K562 (cell line): ENCODE measurements at regions not wholly inside any gene's neighbourhood (a gene's known extent, or its start where the extent isn't known, plus 50 kb on each side); places are given as distances from the start of the nearest gene placed in this dataset.

Experiments used
- PTRF ChIP-seq: fragments of 450-650 bp; IDR thresholded peaks from 2 replicates; pipeline ENCODE4 v1.6.1; 2016; ENCODE audit warnings: mild to moderate bottlenecking, missing genetic modification characterization, missing compliant biosample characterization
- RBM14 ChIP-seq: fragments of 200-400 bp; formaldehyde crosslinking; IDR thresholded peaks from 2 replicates; pipeline ENCODE4 v1.6.1; 2018; ENCODE audit warnings: low read depth, mild to moderate bottlenecking, low read length, moderate library complexity, borderline replicate concordance; ENCODE audit not compliant: insufficient read depth
- SMARCA4 ChIP-seq: fragments of 450-650 bp; IDR thresholded peaks from 2 replicates; pipeline ENCODE4 v1.6.1; 2016
- TF ChIP-seq, protein P1 (sequence below): fragments of 200-800 bp; sonication (Bioruptor generic); IDR thresholded peaks from 2 replicates; pipeline ENCODE4 v1.6.1; 2016; ENCODE audit warnings: missing genetic modification characterization, missing compliant biosample characterization
- TF ChIP-seq, protein P2 (sequence below): fragments of 250-450 bp; sonication (Bioruptor Pico); IDR thresholded peaks from 2 replicates; pipeline ENCODE4 v1.4.0; 2020

DNA sequence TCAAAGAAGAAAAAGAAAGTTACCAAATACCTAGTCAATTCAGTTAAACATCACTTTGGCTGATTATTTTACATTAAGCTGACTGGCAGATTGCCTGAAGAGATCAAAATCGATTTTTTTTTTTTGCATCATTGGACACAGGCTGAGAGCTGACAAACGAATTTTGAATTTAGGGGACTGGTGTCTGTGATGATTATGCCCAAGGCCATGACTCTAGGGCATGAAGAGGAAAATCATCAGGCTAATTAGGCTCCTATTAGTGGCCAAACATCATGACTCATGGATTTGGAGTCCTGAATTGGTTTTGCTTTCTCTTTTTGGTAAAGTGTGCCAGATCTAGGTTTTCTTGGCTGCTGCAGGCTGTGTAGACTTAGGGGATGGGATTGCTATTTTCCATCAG is 829.3 kb upstream of the LCORL start (continued):
- TF ChIP-seq, protein P1, sequence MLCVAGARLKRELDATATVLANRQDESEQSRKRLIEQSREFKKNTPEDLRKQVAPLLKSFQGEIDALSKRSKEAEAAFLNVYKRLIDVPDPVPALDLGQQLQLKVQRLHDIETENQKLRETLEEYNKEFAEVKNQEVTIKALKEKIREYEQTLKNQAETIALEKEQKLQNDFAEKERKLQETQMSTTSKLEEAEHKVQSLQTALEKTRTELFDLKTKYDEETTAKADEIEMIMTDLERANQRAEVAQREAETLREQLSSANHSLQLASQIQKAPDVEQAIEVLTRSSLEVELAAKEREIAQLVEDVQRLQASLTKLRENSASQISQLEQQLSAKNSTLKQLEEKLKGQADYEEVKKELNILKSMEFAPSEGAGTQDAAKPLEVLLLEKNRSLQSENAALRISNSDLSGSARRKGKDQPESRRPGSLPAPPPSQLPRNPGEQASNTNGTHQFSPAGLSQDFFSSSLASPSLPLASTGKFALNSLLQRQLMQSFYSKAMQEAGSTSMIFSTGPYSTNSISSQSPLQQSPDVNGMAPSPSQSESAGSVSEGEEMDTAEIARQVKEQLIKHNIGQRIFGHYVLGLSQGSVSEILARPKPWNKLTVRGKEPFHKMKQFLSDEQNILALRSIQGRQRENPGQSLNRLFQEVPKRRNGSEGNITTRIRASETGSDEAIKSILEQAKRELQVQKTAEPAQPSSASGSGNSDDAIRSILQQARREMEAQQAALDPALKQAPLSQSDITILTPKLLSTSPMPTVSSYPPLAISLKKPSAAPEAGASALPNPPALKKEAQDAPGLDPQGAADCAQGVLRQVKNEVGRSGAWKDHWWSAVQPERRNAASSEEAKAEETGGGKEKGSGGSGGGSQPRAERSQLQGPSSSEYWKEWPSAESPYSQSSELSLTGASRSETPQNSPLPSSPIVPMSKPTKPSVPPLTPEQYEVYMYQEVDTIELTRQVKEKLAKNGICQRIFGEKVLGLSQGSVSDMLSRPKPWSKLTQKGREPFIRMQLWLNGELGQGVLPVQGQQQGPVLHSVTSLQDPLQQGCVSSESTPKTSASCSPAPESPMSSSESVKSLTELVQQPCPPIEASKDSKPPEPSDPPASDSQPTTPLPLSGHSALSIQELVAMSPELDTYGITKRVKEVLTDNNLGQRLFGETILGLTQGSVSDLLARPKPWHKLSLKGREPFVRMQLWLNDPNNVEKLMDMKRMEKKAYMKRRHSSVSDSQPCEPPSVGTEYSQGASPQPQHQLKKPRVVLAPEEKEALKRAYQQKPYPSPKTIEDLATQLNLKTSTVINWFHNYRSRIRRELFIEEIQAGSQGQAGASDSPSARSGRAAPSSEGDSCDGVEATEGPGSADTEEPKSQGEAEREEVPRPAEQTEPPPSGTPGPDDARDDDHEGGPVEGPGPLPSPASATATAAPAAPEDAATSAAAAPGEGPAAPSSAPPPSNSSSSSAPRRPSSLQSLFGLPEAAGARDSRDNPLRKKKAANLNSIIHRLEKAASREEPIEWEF (CRISPR knock-in tag) = no peak
- TF ChIP-seq RBM14 (no peak), PTRF (no peak), SMARCA4 (no peak)
- TF ChIP-seq, protein P2, sequence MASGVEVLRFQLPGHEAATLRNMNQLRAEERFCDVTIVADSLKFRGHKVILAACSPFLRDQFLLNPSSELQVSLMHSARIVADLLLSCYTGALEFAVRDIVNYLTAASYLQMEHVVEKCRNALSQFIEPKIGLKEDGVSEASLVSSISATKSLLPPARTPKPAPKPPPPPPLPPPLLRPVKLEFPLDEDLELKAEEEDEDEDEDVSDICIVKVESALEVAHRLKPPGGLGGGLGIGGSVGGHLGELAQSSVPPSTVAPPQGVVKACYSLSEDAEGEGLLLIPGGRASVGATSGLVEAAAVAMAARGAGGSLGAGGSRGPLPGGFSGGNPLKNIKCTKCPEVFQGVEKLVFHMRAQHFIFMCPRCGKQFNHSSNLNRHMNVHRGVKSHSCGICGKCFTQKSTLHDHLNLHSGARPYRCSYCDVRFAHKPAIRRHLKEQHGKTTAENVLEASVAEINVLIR (CRISPR knock-in tag) = no peak
